Activated CD4-positive, alpha-beta T cell treated with anti-CD3 and anti-CD28 coated beads, Interleukin-10, Interleukin-2, amounts not matched to agents 100 ng/mL and 50 ng/mL, durations not matched to agents 16 hours and 8 hours (primary cell): ENCODE measurements at regions not wholly inside any gene's neighbourhood (a gene's known extent, or its start where the extent isn't known, plus 50 kb on each side); places are given as distances from the start of the nearest gene placed in this dataset.
"Not testable (repeated sequence)": the region's sequence is repeated elsewhere in the genome, so short reads cannot be mapped to it uniquely, and the experiment has no call there.

Experiments
- DNase-seq: peaks from one replicate; pipeline ENCODE4 v3.0.0-alpha.2; 2020

DNA sequence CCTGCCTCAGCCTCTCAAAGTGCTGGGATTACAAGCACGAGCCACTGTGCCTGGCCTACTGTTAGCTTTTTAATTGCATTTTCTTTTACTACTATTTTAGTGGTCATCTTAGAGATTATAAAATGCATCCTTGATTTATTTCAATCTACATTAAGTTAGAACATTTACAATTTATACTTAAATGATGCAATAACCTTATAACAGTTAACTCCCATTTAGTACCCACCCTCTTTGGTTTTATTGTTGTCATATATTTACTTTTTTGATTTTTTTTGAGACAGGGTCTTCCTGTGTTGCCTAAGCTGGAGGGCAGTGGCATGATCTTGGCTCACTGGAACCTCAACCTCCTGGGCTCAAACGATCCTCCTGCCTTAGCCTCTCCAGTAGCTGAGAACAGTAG, 77.3 kb downstream of the PPCDC start:
- DNase-seq, result no peak

DNA sequence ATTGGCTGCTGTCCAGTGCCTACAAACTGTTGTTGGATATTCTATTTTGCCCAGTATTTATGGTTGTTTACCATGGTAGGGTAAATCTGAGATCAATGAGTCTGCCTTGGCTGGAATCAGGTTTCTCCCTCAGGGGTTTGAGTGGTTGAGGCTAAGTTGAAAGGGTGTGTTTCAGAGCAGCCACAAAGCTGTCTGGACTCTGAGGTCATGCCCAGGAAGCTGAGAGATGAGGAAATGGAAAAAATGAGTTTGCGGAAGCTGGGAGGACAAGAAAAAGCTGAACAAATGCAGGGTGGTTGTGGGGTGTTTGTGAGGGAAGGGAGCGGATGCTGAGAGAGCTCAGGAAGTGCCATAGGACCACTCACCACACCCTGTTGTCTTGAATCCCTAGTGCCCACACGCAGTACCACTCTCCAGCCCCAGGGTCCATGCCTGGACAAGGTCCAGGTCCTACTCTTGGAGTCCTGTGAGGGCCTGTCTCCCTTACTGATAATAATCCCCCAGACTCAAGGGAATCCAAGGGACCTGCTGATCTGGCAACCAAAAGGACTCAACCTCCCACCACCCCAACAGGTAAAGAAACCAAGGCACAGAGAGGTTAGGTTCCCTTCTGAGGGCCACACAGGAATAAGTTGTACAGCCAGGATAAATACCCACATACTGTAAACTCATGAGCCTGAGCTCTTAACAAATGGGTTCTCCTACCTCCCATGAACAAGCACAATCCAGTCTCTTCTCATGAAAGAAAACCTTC, 81.6 kb downstream of the PPCDC start:
- peak; percentile 82 for DNase-seq

DNA sequence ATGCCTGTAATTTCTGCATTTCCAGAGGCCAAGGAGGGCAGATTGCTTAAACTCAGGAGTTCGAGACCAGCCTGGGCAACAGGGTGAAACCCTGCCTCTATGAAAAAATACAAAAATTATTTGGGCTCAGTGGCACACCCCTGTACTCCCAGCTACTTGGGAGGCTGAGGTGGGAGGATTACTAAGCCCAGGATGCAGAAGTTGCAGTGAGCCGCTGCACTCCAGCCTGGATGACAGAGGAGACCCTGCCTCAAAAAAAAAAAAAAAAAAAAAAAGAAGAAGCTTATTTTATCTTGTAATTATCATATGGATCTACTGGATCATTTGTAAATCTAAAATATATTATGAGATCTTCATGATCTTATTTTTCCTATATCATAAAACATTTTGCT, 84.1 kb downstream of the PPCDC start:
- no peak for DNase-seq

DNA sequence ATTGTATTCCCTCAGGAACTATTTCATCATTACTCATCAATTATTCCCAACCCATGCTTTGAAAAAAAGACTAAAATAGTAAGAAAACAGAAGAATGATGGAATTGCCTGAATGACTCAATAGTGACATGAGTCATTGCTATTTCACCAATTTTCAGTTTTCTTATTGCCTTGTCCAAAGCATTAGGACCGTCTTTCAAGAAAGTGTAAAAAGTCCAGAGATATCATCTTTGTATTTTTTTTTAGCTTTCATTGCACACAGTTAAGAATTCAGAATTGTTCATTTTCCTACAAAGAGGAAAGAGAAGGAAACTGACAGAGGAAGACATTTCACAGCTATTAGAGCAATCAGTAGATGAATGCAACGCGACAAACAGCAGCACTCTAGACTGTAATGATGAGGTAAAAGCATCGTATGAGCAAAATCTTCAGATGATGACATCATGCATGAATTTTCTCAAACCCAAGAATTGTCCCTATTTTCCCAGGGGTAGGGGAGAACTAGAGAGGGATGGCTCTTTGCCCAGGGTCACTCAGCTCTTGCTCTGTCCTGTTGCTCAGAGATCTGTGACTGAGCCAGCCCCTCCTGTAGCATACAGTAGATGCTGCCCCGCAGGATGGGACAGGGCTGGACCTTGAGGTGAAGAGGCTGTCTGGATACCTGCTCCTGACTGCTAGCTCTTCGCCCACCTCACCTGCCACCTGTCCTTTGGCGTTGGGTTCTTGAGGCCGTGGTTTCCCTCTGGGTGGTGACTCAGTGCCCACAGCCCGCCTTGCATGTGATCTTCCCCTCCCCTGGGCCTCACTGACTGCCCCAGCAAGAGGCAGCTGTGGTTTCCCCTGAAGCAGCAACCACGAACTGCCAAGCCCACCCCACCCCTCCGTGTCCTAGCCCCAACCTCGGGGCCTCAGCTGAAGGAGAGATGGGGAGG, 84.8 kb downstream of the PPCDC start:
- DNase-seq, result peak; percentile 87

DNA sequence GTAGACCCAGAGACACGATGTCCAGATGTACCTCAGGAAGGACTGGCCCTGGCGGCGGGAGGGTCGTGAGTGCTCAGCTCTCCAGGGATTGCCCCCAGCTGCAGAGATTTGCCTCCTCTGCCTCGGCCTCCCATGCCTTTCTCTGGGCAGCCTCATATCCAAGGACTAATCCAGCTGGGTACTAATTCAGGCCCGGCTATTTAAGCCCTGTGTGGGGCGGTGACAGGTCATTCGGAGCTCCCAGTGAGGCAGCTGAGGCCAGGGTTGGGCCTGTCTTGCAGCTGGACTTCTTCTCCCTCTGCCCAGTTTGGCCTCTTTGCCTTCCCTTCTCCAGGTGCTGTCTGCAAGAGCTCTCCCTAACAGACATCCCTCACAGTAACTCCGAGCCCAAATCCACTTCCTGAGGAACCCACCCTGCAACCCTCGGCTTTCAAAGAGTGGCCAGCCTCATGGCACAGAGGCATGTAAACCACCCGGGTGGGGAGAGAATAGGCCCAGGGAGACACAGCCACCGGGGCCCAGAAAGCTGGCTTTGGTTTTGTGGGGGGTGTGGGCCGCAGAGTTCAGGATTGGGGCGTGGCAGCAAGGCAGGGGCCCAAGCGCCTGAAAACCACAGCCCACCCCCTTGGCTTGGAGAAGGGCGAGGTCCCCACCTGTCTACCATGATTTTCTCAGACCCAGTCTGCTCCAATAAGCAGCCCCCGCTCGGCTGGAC, 85.8 kb downstream of the PPCDC start:
- no peak for DNase-seq

DNA sequence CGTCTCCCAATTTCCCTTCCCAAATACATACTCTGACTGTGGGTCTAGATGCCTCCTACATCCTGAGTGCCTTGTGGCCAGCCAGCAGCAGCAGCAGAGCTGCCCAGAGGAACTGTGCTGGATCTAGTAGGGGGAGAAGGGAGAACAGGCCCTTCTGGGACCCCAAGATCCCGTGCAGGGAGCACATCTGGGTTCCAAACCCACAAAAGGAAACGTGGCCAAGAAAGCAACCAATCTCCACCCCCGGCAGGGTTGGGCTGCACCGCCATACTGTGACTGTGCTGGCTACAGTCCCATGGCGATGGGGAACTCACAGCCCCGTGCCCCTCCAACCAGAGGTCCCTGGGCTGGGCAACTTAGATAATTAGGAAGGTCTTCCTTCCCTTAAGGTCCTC, 86.3 kb downstream of the PPCDC start:
- DNase-seq, result no peak

DNA sequence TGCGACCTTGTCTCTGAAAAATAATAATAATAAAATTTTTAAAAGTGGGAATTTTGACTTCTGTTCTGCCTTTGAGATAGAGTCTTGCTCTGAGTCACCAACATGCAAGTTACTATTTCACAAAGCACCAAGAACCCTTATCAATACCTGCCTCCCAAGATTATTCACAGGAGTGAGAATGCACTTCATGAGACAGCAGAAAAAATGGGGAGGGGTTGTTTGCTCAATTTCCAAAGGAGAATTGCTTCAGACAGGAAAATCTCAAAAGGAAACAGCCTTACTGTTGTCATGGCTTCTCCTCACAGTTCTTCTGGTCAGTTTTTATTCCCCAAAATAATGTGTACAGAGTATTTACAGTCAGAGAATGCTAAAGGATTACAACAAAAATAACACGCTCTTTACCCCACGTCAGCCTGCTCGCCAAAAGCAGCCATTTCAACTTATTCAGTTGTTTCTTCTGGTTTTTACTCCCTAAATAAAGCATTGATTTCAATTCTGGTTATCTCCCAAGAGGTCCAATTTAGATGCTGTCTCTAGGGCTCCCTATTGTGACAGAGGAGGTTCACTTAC, 89.0 kb downstream of the PPCDC start:
- DNase-seq, result no peak

DNA sequence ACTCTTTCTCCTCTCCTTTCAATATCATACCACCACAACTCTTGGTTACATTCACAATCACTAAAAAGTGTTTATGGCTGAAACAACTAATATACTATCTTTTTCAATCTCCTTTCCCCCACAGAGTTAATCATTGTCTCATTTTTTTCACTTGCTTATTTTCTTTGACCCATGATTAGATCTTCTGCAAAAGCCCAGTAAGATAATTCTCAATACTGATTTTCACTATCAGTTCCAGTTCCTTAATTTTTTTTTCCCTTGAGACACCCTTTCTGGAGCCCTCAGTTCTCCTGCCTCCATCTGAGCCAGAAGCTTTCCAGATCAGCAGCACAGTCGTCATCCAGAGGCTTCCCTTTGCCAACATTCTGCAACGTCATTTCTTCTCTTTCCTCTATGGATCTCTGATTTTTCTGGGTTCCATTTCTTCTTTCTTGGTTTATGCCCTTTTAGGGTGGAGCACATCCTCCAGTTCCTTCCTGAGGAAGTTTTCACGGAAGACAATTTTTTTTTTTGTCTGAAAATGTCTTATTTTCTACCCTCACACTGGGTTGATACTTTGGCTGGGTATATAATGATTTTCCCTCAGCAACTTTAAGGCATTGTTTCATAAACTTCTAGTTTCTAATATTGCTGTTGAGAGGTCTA, 88.7 kb upstream of the C15orf39 start:
- DNase-seq, result no peak

DNA sequence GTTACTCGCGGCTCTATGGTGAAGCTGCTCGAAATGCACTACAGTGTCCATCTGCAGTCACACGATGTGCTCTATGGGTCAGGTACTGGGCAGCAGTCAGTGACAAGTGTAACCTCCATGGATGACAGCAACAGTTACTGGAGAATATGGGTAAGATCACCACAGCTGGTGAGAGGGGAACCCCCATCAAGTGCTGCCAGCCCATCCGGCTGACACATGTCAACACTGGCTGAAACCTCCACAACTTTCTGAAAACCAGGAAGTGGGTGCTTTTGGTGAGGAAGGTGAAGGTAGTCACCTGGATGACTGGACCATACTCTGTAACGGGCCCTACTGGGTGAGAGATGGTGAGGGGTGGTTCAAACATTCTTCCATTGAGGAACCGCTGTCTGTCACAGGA, 87.4 kb upstream of the C15orf39 start:
- no peak for DNase-seq

DNA sequence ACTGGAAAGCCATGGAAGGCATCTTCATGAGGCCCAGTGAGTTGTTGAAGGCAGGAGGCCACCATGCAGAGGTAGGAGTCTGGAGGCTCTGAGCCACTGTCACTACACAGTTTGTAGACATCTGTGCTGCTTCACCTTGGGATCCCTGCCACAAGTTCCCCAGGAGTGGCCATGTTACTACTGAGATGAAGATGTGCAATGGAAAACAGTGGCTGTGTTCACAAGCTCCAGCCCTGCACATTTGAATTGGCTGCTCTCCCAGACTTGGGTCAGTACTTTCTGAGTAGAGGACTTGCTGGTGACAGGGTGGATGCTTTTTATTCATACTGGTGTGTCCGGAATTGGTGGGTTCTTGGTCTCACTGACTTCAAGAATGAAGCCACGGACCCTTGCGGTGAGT, 86.9 kb upstream of the C15orf39 start:
- DNase-seq, result no peak

DNA sequence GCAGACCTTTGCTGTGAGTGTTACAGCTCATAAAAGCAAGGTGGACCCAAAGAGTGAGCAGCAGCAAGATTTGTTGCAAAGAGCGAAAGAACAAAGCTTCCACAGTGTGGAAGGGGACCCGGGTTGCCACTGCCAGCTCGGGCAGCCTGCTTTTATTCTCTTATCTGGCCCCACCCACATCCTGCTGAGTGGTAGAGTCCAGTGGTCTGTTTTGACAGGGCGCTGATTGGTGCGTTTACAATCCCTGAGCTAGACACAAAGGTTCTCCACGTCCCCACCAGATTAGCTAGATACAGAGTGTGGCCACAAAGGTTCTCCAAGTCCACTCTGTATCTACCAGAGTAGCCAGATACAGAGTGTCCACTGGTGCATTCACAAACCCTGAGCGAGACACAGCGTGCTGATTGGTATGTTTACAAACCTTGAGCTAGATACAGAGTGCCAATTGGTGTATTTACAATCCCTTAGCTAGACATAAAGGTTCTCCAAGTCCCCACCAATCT, 86.2 kb upstream of the C15orf39 start:
- not testable (repeated sequence) for DNase-seq

DNA sequence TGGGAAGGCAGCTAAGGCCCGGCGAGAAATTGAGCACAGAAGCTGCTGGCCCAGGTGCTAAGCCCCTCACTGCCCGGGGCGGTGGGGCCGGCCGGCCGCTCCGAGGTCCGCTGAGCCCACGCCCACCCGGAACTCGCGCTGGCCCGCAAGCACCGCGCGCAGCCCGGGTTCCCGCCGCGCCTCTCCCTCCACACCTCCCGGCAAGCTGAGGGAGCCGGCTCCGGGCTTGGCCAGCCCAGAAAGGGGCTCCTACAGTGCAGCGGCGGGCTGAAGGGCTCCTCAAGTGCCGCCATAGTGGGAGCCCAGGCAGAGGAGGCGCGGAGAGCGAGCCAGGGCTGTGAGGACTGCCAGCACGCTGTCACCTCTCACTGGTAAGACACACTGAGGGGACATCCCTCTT, 85.5 kb upstream of the C15orf39 start:
- not testable (repeated sequence) for DNase-seq

DNA sequence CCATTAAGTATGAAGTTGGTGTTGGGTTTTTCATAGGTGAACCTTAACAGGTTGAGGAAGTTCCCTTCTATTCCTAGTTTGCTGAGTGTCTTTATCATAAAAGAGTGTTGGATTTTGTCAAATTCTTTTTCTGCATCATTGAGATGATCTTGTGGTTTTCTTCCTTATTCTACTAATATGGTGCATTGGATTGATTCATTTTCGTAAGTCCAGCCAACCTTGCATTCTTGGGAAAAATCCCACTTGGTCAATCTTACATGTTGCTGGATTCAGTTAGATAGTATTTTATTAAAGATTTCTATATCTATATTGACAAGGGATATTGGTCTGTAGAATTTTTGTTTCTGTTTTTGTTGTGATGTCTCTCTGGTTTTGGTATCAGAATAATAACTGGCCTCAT, 83.7 kb upstream of the C15orf39 start:
- DNase-seq, result no peak

DNA sequence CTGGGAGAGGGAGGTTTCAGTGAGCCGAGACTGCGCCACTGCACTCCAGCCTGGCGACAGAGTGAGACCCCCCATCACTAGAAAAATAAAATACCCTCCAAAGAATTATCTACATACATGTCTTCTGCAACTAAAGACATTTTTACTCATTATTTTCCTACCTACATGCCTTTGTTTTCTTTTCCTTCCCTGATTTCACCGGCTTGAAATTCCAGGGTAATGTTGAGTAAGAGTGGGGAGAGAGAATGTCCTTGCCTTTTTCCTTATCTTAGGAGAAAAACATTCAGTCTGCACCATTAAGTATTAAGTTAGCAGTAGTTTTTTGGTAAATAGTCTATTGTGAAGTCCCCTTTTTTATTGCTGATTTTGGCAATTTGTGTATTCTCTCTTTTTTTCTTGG, 82.4 kb upstream of the C15orf39 start:
- DNase-seq, result not testable (repeated sequence)

DNA sequence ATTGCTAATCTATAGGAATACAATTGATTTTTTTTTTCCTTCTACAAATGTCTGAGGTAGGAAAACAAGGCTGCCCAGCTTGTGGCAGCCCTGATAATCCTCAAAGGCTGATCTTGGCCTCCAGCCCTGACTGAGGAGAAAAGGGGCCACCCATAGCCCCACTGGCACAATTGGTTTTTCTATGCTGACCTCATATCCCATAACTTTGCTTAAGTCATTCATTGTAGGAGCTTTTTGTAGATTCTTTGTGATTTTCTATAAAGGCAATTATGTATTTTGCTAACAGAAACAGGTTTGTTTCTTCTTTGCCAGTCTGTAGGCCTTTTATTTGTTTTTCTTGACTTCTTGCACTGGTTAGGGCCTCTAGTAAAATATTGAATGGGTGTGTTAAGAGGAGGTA, 80.2 kb upstream of the C15orf39 start:
- DNase-seq, result no peak

DNA sequence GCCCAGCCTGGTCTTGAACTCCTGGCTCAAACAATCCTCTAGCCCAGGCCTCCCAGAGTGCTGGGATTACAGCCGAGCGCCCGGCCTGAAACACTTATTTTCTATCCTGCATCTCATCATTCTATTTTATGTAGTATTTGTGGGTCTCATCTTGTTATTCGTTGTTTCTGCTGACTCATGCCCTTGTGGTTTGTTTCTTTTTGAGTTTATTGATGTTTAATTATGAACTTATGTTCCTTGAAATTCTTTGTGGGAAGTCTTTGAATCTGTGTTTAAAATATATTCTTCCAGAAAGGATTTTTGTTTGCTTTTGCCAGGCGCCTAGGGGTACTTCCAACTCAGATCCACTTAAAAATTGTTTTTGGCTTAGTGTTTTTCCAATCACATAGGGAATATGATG, 78.3 kb upstream of the C15orf39 start:
- DNase-seq, result no peak

DNA sequence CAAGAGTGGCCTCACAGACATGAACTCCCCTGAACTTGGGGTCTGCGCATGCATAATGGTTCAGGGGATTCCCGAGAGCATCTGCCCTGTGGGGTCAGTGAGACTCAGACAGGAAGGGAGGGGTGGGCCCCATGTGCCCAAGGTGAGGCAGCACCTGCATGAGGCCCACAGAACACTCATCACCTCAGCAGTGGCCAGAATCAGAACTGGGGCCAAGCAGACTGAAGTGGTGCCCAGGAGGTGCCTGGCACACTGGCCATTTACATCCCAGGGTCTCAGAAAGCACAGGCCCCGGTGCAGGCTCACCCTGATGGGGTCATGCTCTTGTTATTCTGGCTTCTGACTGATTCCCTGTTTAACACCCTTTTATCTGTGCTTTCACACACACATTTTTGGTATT, 77.4 kb upstream of the C15orf39 start:
- DNase-seq, result not testable (repeated sequence)

DNA sequence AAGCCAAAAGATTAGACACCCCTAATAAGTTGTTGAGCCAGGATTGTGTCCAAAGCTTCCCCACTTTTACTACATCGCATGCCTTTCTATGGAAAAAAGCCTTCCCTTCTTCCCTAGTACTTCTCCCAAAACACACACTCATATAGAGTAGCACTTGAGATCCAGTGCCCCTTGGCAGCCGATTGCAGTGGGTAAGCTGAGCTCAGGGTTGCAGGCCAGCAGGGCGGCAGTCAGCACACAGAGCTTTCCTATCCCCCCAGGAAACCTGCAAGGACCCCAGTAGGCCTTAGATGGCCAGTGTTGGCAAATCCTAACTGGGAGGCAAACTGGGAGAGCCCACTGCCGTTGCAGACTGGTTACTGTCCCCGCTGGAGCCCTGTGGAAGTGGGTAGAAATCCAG, 75.7 kb upstream of the C15orf39 start:
- DNase-seq, result no peak

DNA sequence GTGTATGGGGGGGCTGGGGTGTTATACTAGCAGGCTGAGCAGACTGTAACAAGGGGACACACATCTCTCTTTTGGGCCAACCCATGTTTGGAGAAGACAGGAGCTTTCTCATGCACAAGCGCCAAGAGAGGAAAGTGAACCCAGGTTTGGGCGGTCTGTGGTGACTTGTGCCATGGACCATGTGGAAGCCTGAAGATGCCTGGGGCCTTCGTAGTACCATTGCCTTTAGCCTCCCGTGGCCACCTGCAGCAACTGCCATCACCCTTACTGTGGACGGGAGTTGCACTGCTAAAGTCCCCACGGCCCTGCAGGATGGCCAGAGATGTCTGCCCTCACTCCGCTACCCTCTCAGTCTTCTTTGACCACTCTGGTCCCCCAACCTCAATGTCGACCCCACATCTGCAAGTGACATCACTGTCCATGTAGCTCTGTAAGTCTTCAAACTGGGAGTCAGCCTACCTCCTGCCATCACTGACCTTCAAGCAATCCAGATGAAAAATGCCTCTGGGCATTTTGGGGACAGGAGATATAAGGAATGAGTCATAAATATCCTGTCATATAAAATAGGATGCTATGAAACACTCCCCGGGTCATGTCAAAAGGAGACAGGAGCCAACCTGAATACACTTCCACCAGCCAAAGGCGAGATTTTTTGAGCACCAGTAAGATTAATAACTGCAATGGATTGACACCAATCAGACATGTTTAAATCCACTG, 74.7 kb upstream of the C15orf39 start:
- DNase-seq, result no peak

DNA sequence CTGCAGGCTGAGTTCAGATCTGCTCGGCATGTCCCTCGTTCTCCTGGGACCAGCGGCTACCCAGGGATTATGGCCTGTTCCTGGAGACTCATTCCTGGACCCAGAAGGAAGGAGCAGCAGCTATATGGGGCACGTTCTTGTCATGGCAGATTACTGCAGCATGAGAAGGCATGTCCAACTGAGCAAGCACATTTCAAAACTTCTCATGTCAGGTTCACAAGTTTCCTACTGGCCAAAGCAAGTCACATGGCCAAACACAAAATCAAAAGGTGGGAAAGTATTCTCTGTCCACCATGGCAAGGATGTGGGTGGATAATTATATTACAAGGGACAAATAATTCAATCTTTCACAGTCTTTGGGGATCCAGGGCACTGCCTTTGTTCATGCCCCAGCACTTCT, 71.9 kb upstream of the C15orf39 start:
- DNase-seq, result no peak

DNA sequence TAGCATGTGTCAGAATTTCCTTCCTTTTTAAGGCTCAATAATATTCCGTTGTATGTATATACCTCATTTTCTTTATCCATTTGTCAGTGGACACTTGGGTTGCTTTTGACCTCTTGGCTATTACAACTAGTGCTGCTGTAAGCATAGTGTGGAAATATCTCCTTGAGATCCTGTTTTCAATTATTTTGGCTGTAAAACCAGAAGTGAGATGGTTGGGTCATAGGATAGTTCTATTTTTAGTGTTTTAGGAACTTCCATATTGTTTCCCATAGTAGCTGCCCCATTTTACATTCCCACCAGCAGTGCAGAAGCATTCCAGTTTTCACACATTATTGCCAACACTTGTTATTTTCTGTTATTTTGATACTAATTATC, 70.4 kb upstream of the C15orf39 start:
- DNase-seq, result no peak

DNA sequence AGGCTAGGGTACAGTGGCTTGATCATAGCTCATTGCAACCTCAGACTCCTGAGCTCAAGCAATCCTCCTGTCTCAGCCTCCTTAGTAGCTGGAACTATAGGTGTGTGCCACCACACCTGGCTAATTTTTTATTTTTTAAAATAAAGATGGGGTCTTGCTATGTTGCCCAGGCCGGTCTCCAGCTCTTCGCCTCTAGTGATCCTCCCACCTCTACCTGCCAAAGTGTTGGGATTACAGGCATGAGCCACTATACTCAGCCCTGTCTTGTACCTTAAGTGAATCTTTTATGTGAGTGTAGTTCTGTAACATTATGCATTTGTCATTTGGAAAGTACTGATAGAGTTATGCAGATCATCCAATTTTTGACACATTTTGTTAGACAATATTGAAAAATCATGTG, 66.9 kb upstream of the C15orf39 start:
- DNase-seq, result no peak
